GM12878 (cell line): ENCODE measurements at regions not wholly inside any gene's neighbourhood (a gene's known extent, or its start where the extent isn't known, plus 50 kb on each side); places are given as distances from the start of the nearest gene placed in this dataset.

Experiments
- CUX1 ChIP-seq: IDR thresholded peaks from 2 replicates; pipeline ENCODE4 v1.6.1; 2012; ENCODE audit warnings: improper control_type of control experiment, low read depth, low read length; ENCODE audit not compliant: insufficient replicate concordance
- EED ChIP-seq: sonication (generic); IDR thresholded peaks from 2 replicates; pipeline ENCODE4 v1.6.1; 2016; ENCODE audit warnings: antibody characterized with exemption, low read depth
- HCFC1 ChIP-seq: fragments of 150-350 bp; IDR thresholded peaks from 2 replicates; pipeline ENCODE4 v1.6.1; 2014; ENCODE audit warnings: low read length
- KAT2A ChIP-seq: conservative IDR thresholded peaks from 2 replicates; pipeline ENCODE4 v1.6.1; 2011; ENCODE audit warnings: low read depth, low read length; ENCODE audit not compliant: control insufficient read depth
- NFIC ChIP-seq: IDR thresholded peaks from 2 replicates; pipeline ENCODE4 v1.6.1; 2012; ENCODE audit warnings: low read depth, mild to moderate bottlenecking, inconsistent platforms, low read length, moderate library complexity
- RB1 ChIP-seq: fragments of 450-650 bp; formaldehyde crosslinking; IDR thresholded peaks from 2 replicates; pipeline ENCODE4 v1.6.1; 2017; ENCODE audit warnings: mild to moderate bottlenecking, borderline replicate concordance
- RELB ChIP-seq: fragments of 450-650 bp; IDR thresholded peaks from 2 replicates; pipeline ENCODE4 v1.6.1; 2017; ENCODE audit warnings: low read depth, mild to moderate bottlenecking, moderate library complexity
- SPI1 ChIP-seq: IDR thresholded peaks from 2 replicates; pipeline ENCODE4 v1.6.1; 2011; ENCODE audit warnings: low read depth, mild to moderate bottlenecking, low read length, moderate library complexity, borderline replicate concordance; ENCODE audit not compliant: insufficient read depth
- ZNF217 ChIP-seq: fragments of 450-650 bp; IDR thresholded peaks from 2 replicates; pipeline ENCODE4 v1.6.1; 2017; ENCODE audit warnings: antibody characterized with exemption, mild to moderate bottlenecking
- ZNF384 ChIP-seq: IDR thresholded peaks from 2 replicates; pipeline ENCODE4 v1.6.1; 2012; ENCODE audit warnings: low read depth, mild to moderate bottlenecking, low read length, improper control_type of control experiment, borderline replicate concordance
- ZSCAN29 ChIP-seq: fragments of 450-650 bp; IDR thresholded peaks from 2 replicates; pipeline ENCODE4 v1.6.1; 2017; ENCODE audit warnings: mild to moderate bottlenecking, moderate library complexity

- TF ChIP-seq NFIC, result no peak
- no peak for TF ChIP-seq ZNF217
- TF ChIP-seq KAT2A, result no peak
- TF ChIP-seq SPI1, result no peak
- TF ChIP-seq RB1, result no peak
- no peak for TF ChIP-seq HCFC1
- no peak for TF ChIP-seq ZSCAN29
- no peak for TF ChIP-seq CUX1
- no peak for TF ChIP-seq ZNF384
- no peak for TF ChIP-seq EED
- no peak for TF ChIP-seq RELB
Measured at GRCh38 chr3:177478170-177478867, 281.0 kb upstream of the TBL1XR1 start (continued).
